GM12878 (cell line): ENCODE measurements at regions not wholly inside any gene's neighbourhood (a gene's known extent, or its start where the extent isn't known, plus 50 kb on each side); places are given as distances from the start of the nearest gene placed in this dataset.

Experiments
- FOXK2 ChIP-seq: fragments of 450-650 bp; IDR thresholded peaks from 2 replicates; pipeline ENCODE4 v1.6.1; 2017; ENCODE audit warnings: mild to moderate bottlenecking, moderate library complexity
- HSF1 ChIP-seq: fragments of 150-350 bp; IDR thresholded peaks from 2 replicates; pipeline ENCODE4 v1.6.1; 2014; ENCODE audit warnings: mild to moderate bottlenecking, low read depth, low read length
- MYB ChIP-seq: fragments of 150-350 bp; IDR thresholded peaks from 2 replicates; pipeline ENCODE4 v1.6.1; 2014; ENCODE audit warnings: mild to moderate bottlenecking, low read depth, low read length, borderline replicate concordance
- RCOR1 ChIP-seq: conservative IDR thresholded peaks from 2 replicates; pipeline ENCODE4 v1.6.1; 2012; ENCODE audit warnings: low read depth, low read length, improper control_type of control experiment
- ZBTB11 ChIP-seq: fragments of 450-650 bp; formaldehyde crosslinking; IDR thresholded peaks from 2 replicates; pipeline ENCODE4 v1.5.0; 2022; ENCODE audit warnings: mild to moderate bottlenecking, missing genetic modification characterization
- ZNF687 ChIP-seq: fragments of 450-650 bp; IDR thresholded peaks from 2 replicates; pipeline ENCODE4 v1.6.1; 2017; ENCODE audit warnings: mild to moderate bottlenecking, moderate library complexity

- no peak for TF ChIP-seq ZBTB11 (CRISPR knock-in tag)
- TF ChIP-seq MYB: no peak
- no peak for TF ChIP-seq ZNF687
- no peak for TF ChIP-seq HSF1
- TF ChIP-seq FOXK2: no peak
- TF ChIP-seq RCOR1: no peak
- TF ChIP-seq, all 136 proteins: peak for 0
Observed at GRCh38 chr20:61043681-61044080, 208.4 kb upstream of the CDH4 start (continued).
